ENCODE measurements at regions not wholly inside any gene's neighbourhood (a gene's known extent, or its start where the extent isn't known, plus 50 kb on each side); places are given as distances from the start of the nearest gene placed in this dataset.

DNA sequence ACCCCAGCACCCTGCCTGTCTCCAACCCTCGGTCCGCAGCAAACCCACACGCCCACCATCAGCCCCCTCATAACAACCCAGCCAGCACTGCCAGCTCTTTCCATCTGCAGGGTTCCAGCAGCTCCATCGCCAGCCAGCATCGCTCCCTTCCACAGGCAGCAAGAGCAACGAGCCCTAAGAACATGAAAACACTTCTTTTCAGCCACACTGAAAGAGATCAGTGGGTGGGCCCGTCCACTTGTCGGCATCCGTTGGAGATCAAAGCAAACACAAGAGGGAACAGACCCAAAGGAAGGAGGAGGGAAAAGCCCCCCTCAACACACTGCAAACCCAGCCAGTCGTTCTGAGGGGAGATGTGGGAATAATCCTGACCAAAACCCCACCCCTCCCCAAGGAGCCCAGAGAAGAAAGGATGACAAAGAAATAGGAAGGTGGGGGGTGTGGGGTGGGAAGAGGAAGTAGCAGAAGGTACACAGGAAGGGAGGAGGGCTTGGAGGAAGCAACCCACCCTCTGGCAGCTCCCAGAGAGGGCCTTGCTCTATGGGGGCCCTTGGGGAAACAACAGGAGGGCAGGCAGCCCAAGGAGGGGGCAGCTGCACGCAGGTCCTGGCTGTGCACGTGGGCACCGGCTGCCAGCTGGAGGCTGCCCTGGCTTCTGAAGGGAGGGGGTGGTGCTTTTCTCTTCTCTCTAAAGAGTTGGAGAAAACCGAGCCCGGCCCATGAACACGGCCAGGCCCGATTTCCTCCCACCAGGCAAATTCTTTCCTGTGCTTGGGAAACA, 473.6 kb upstream of the PROK2 start (continued):
- TF ChIP-seq RFX5 (IDR thresholded peaks at IDR 0.05; ENCODE audit: borderline replicate concordance, low read depth, low read length) (no peak), BRCA1 (IDR thresholded peaks at IDR 0.05; ENCODE audit: low read depth, low read length) (no peak), TAF7 (optimal IDR thresholded peaks at IDR 0.05; ENCODE audit: borderline replicate concordance, low read depth, low read length) (no peak), ZNF274 (IDR thresholded peaks at IDR 0.05; ENCODE audit: borderline replicate concordance, extremely low read depth, low read length) (no peak), GABPA (IDR thresholded peaks at IDR 0.05; ENCODE audit: borderline replicate concordance, insufficient read depth, low read length) (no peak)

All from H1 (cell line).